MCF 10A (cell line): ENCODE measurements at regions not wholly inside any gene's neighbourhood (a gene's known extent, or its start where the extent isn't known, plus 50 kb on each side); places are given as distances from the start of the nearest gene placed in this dataset.

ENCODE experiments used
- BruUV-seq: library from RNA; stranded (reverse); fragments of 400-500 nt; replicated peaks from 2 replicates; lab custom pipeline; 2021; lab: Mats Ljungman, UMichigan
- CTCF ChIA-PET: fragments of 300-600 bp; sonication (Branson Sonifier 250); formaldehyde crosslinking; extraction: SDS; loops from one replicate; lab custom pipeline; 2021; ENCODE audit warnings: antibody characterized with exemption, inconsistent platforms; lab: Yijun Ruan, JAX
- POLR2A ChIA-PET: fragments of 300-600, 350-650 bp; sonication (Branson Sonifier 250); formaldehyde crosslinking; extraction: SDS; loops from one replicate; lab custom pipeline; 2020; ENCODE audit warnings: antibody characterized with exemption, inconsistent platforms; lab: Yijun Ruan, JAX
- DNase-seq: peaks from one replicate; pipeline ENCODE4 v3.0.0-alpha.2; 2018; ENCODE audit not compliant: unreplicated experiment
- H3K27ac Mint-ChIP-seq: one replicate; pipeline ENCODE4 v1.8.0; 2022; ENCODE audit warnings: mild to moderate bottlenecking, low read depth, mixed read lengths; ENCODE audit not compliant: unreplicated experiment
- H3K27me3 Mint-ChIP-seq: one replicate; pipeline ENCODE4 v1.8.0; 2022; ENCODE audit warnings: mixed read lengths; ENCODE audit not compliant: insufficient read depth, unreplicated experiment
- H3K36me3 Mint-ChIP-seq: one replicate; pipeline ENCODE4 v1.8.0; 2022; ENCODE audit warnings: mild to moderate bottlenecking, moderate library complexity, mixed read lengths; ENCODE audit not compliant: insufficient read depth, unreplicated experiment
- H3K4me1 Mint-ChIP-seq: one replicate; pipeline ENCODE4 v1.8.0; 2022; ENCODE audit warnings: mixed read lengths; ENCODE audit not compliant: insufficient read depth, unreplicated experiment
- H3K4me3 Mint-ChIP-seq: one replicate; pipeline ENCODE4 v1.8.0; 2022; ENCODE audit warnings: mild to moderate bottlenecking, moderate library complexity, mixed read lengths; ENCODE audit not compliant: unreplicated experiment
- H3K9me3 Mint-ChIP-seq: one replicate; pipeline ENCODE4 v1.8.0; 2022; ENCODE audit warnings: mixed read lengths; ENCODE audit not compliant: unreplicated experiment
- CTCF ChIP-seq: fragments of 200-600 bp; IDR thresholded peaks from one replicate; pipeline ENCODE4 v1.8.0; 2022; ENCODE audit warnings: antibody characterized with exemption, mild to moderate bottlenecking; ENCODE audit not compliant: unreplicated experiment
- intact Hi-C: fragments of 100-400 bp; cut with micrococcal nuclease; formaldehyde crosslinking; loops from 2 replicates; pipeline ENCODE4 v1.14.1; 2022

GRCh38 chrX:39437670-39438441, 636.6 kb downstream of the MID1IP1 start:
- peaks cover 45% of the 10 kb centered on the region for H3K27me3 Mint-ChIP-seq
- H3K36me3 Mint-ChIP-seq, result no peaks in the 10 kb centered on the region
- BruUV-seq, result no TSS peak
- peaks cover 6% of the 10 kb centered on the region for H3K9me3 Mint-ChIP-seq
- CTCF ChIA-PET, result no interaction called here
- POLR2A ChIA-PET, result interaction anchor here (0.6 kb wide), 1 partner anchor 92 kb away, joined by 5 read pairs; no protein-coding TSS in a partner anchor
- intact Hi-C loops, result no loop called here
- TF ChIP-seq CTCF, result no peak
- DNase-seq, result no peak
- H3K4me3 Mint-ChIP-seq, result no peak overlapping the region
- H3K4me1 Mint-ChIP-seq, result no peaks in the 10 kb centered on the region
- H3K27ac Mint-ChIP-seq, result no peak overlapping the region

- intact Hi-C loops, result no loop called here
- CTCF ChIA-PET, result no interaction called here
- DNase-seq, result no peak
- peaks cover 11% of the 10 kb centered on the region for H3K9me3 Mint-ChIP-seq
- BruUV-seq, result no TSS peak
- H3K4me3 Mint-ChIP-seq, result no peak overlapping the region
- H3K27ac Mint-ChIP-seq, result no peak overlapping the region
- TF ChIP-seq CTCF, result no peak
- H3K36me3 Mint-ChIP-seq, result no peaks in the 10 kb centered on the region
- POLR2A ChIA-PET, result interaction anchor here (0.6 to 0.7 kb wide), 2 partner anchors 9 to 93 kb away, joined by 3 to 5 read pairs; no protein-coding TSS in a partner anchor
- no peaks in the 10 kb centered on the region for H3K4me1 Mint-ChIP-seq
- H3K27me3 Mint-ChIP-seq, result peaks cover 55% of the 10 kb centered on the region
Observed at GRCh38 chrX:39438603-39439602, 637.6 kb downstream of the MID1IP1 start.

- intact Hi-C loops, result no loop called here
- no peak for TF ChIP-seq CTCF
- no peaks in the 10 kb centered on the region for H3K36me3 Mint-ChIP-seq
- H3K9me3 Mint-ChIP-seq, result peaks cover 14% of the 10 kb centered on the region
- ChIA-PET POLR2A (interaction anchor here (0.7 kb wide), 1 partner anchor 8 kb away, joined by 3 read pairs; no protein-coding TSS in a partner anchor), CTCF (interaction anchor here (0.7 to 0.8 kb wide), 2 partner anchors 53 to 637 kb away, joined by 3 to 5 read pairs; no protein-coding TSS in a partner anchor)
- DNase-seq, result no peak
- H3K4me3 Mint-ChIP-seq, result no peak overlapping the region
- H3K27me3 Mint-ChIP-seq, result peaks cover 61% of the 10 kb centered on the region
- no TSS peak for BruUV-seq
- H3K4me1 Mint-ChIP-seq, result no peaks in the 10 kb centered on the region
- H3K27ac Mint-ChIP-seq, result no peak overlapping the region
Observed at GRCh38 chrX:39439906-39440798, 638.9 kb downstream of the MID1IP1 start.
